H9 (cell line): ENCODE measurements at regions not wholly inside any gene's neighbourhood (a gene's known extent, or its start where the extent isn't known, plus 50 kb on each side); places are given as distances from the start of the nearest gene placed in this dataset.

Experiments used
- DNase-seq: peaks from one replicate; pipeline ENCODE4 v3.0.0-alpha.2; 2017
- H2AFZ ChIP-seq: one replicate; pipeline ENCODE4 v1.6.1; 2013; ENCODE audit warnings: mild to moderate bottlenecking, low read length, control low read depth, moderate library complexity
- H2AK5ac ChIP-seq: 2 replicates; pipeline ENCODE4 v1.6.1; 2013; ENCODE audit warnings: low read length, control low read depth, mixed read lengths; ENCODE audit not compliant: insufficient read length
- H2BK120ac ChIP-seq: one replicate; pipeline ENCODE4 v1.6.1; 2013; ENCODE audit warnings: low read depth, mild to moderate bottlenecking, low read length, control low read depth, inconsistent platforms; ENCODE audit not compliant: poor library complexity, severe bottlenecking
- H2BK12ac ChIP-seq: 2 replicates; pipeline ENCODE4 v1.6.1; 2013; ENCODE audit warnings: low read length, control low read depth, mixed read lengths, low read depth; ENCODE audit not compliant: insufficient read length
- H2BK15ac ChIP-seq: 2 replicates; pipeline ENCODE4 v1.6.1; 2013; ENCODE audit warnings: low read depth, low read length, control low read depth
- H2BK20ac ChIP-seq: one replicate; pipeline ENCODE4 v1.6.1; 2013; ENCODE audit warnings: low read depth, mild to moderate bottlenecking, low read length, control low read depth, inconsistent platforms; ENCODE audit not compliant: poor library complexity, severe bottlenecking
- H2BK5ac ChIP-seq: 2 replicates; pipeline ENCODE4 v1.6.1; 2013; ENCODE audit warnings: low read length, control low read depth, mixed read lengths; ENCODE audit not compliant: insufficient read length
- H3K14ac ChIP-seq: 2 replicates; pipeline ENCODE4 v1.6.1; 2013; ENCODE audit warnings: low read length, control low read depth; ENCODE audit not compliant: insufficient read depth
- H3K18ac ChIP-seq: 2 replicates; pipeline ENCODE4 v1.6.1; 2013; ENCODE audit warnings: low read depth, mild to moderate bottlenecking, mixed read lengths, low read length, control low read depth; ENCODE audit not compliant: insufficient read length
- H3K23ac ChIP-seq: 2 replicates; pipeline ENCODE4 v1.6.1; 2013; ENCODE audit warnings: low read length, control low read depth, mixed read lengths, low read depth; ENCODE audit not compliant: insufficient read length
- H3K23me2 ChIP-seq: 2 replicates; pipeline ENCODE4 v1.6.1; 2013; ENCODE audit warnings: low read depth, mild to moderate bottlenecking, mixed read lengths, low read length, control low read depth; ENCODE audit not compliant: insufficient read length, poor library complexity, severe bottlenecking
- H3K27ac ChIP-seq: 2 replicates; pipeline ENCODE4 v1.5.1; 2013; ENCODE audit warnings: low read length, control low read depth, mixed read lengths, low read depth; ENCODE audit not compliant: insufficient read length
- H3K27me3 ChIP-seq: 2 replicates; pipeline ENCODE4 v1.6.1; 2013; ENCODE audit warnings: low read length, control low read depth, inconsistent platforms; ENCODE audit not compliant: insufficient read depth
- H3K4ac ChIP-seq: 2 replicates; pipeline ENCODE4 v1.6.1; 2013; ENCODE audit warnings: low read depth, mild to moderate bottlenecking, control low read depth, inconsistent platforms, low read length, moderate library complexity
- H3K4me1 ChIP-seq: 2 replicates; pipeline ENCODE4 v1.6.1; 2013; ENCODE audit warnings: low read length, control low read depth, inconsistent platforms; ENCODE audit not compliant: insufficient read depth
- H3K4me2 ChIP-seq: 2 replicates; pipeline ENCODE4 v1.6.1; 2013; ENCODE audit warnings: low read length, control low read depth, mixed read lengths; ENCODE audit not compliant: insufficient read length, insufficient read depth
- H3K56ac ChIP-seq: 2 replicates; pipeline ENCODE4 v1.6.1; 2013; ENCODE audit warnings: low read depth, mild to moderate bottlenecking, mixed read lengths, low read length, control low read depth; ENCODE audit not compliant: insufficient read length
- H3K79me1 ChIP-seq: 2 replicates; pipeline ENCODE4 v1.6.1; 2013; ENCODE audit warnings: low read depth, mild to moderate bottlenecking, moderate library complexity, low read length, control low read depth, inconsistent platforms; ENCODE audit not compliant: insufficient read depth, poor library complexity, severe bottlenecking
- H3K79me2 ChIP-seq: 2 replicates; pipeline ENCODE4 v1.6.1; 2013; ENCODE audit warnings: low read length, control low read depth, inconsistent platforms; ENCODE audit not compliant: insufficient read depth
- H3K9ac ChIP-seq: 2 replicates; pipeline ENCODE4 v1.6.1; 2013; ENCODE audit warnings: low read length, control low read depth, mixed read lengths; ENCODE audit not compliant: insufficient read length; ENCODE audit errors: extremely low read depth
- H3K9me3 ChIP-seq: one replicate; pipeline ENCODE4 v1.6.1; 2013; ENCODE audit warnings: low read depth, low read length, inconsistent platforms; ENCODE audit not compliant: control insufficient read depth
- H3T11ph ChIP-seq: one replicate; pipeline ENCODE4 v1.6.1; 2013; ENCODE audit warnings: mild to moderate bottlenecking, low read length, control low read depth, inconsistent platforms
- H4K20me1 ChIP-seq: one replicate; pipeline ENCODE4 v1.6.1; 2013; ENCODE audit not compliant: control insufficient read depth, insufficient read length, insufficient read depth
- H4K5ac ChIP-seq: 2 replicates; pipeline ENCODE4 v1.6.1; 2013; ENCODE audit warnings: low read depth, mild to moderate bottlenecking, mixed read lengths, low read length, control low read depth; ENCODE audit not compliant: insufficient read length
- H4K8ac ChIP-seq: replicated peaks from 2 replicates; pipeline ENCODE4 v1.6.1; 2013; ENCODE audit warnings: low read length, control low read depth, mixed read lengths, low read depth; ENCODE audit not compliant: insufficient read length
- H4K91ac ChIP-seq: 2 replicates; pipeline ENCODE4 v1.6.1; 2013; ENCODE audit warnings: low read depth, mild to moderate bottlenecking, moderate library complexity, mixed read lengths, low read length, control low read depth; ENCODE audit not compliant: insufficient read length
- H3K27ac Mint-ChIP-seq, 3 experiments: 2 replicates in 2 of 3; 3 replicates in 1 of 3; pipeline ENCODE4 v1.8.0; 2020 to 2021; ENCODE audit warnings: mixed read lengths in 3 of 3, mild to moderate bottlenecking in 1 of 3, moderate library complexity in 1 of 3
- H3K27me3 Mint-ChIP-seq: 2 replicates; pipeline ENCODE4 v1.8.0; 2021; ENCODE audit warnings: low read depth, mild to moderate bottlenecking, moderate library complexity, mixed read lengths
- H3K36me3 Mint-ChIP-seq, 3 experiments: 2 replicates in 2 of 3; 3 replicates in 1 of 3; pipeline ENCODE4 v1.8.0; 2020 to 2021; ENCODE audit warnings: low read depth in 3 of 3, mixed read lengths in 3 of 3; ENCODE audit not compliant: insufficient read depth in 1 of 3
- H3K4me1 Mint-ChIP-seq, 2 experiments: 2 replicates each; pipeline ENCODE4 v1.8.0; 2020; ENCODE audit warnings: mixed read lengths in 2 of 2
- H3K4me3 Mint-ChIP-seq, 2 experiments: 2 replicates in 1 of 2; 3 replicates in 1 of 2; pipeline ENCODE4 v1.8.0; 2020 to 2021; ENCODE audit warnings: mild to moderate bottlenecking in 2 of 2, mixed read lengths in 2 of 2, moderate library complexity in 1 of 2
- H3K9me3 Mint-ChIP-seq, 2 experiments: 2 replicates in 1 of 2; 3 replicates in 1 of 2; pipeline ENCODE4 v1.8.0; 2020; ENCODE audit warnings: mild to moderate bottlenecking in 2 of 2, mixed read lengths in 2 of 2, moderate library complexity in 1 of 2
- CTCF ChIP-seq: fragments of 200-600 bp; sonication (generic); conservative IDR thresholded peaks from 3 replicates; pipeline ENCODE4 v1.8.0; 2021; ENCODE audit warnings: antibody characterized with exemption, mild to moderate bottlenecking
- WGBS: extraction: QIAGEN DNeasy Blood & Tissue Kit; methylation state at CpG from one replicate; pipeline ENCODE4 v1.1.7; 2013; ENCODE audit warnings: missing lambda C conversion rate, low lambda C conversion rate, mixed read lengths; ENCODE audit not compliant: insufficient read length; ENCODE audit errors: extremely low coverage; 5-methylcytosine and 5-hydroxymethylcytosine counted together

GRCh38 chr19:13629687-13630357 is 123.5 kb upstream of the CACNA1A start:
- Histone ChIP-seq H3K79me2 (no peaks in the 10 kb centered on the region), H2BK120ac (no peak overlapping the region), H3K4me1 (peaks cover 9% of the 10 kb centered on the region; the same call in 1 of the 2 replicates), H2AK5ac (no peak overlapping the region), H4K20me1 (no peaks in the 10 kb centered on the region), H3K79me1 (no peaks in the 10 kb centered on the region), H4K5ac (no peak overlapping the region), H2BK15ac (no peak overlapping the region), H2BK20ac (no peak overlapping the region), H3K23me2 (no peaks in the 10 kb centered on the region), H3K27ac (no peak overlapping the region), H2BK12ac (no peak overlapping the region), H3K4me2 (no peak overlapping the region), H3K23ac (no peak overlapping the region), H3K9me3 (no peaks in the 10 kb centered on the region), H4K91ac (no peak overlapping the region), H3T11ph (no peak overlapping the region), H3K27me3 (no peaks in the 10 kb centered on the region), H3K14ac (no peak overlapping the region), H3K9ac (no peak overlapping the region), H2AFZ (no peak overlapping the region), H4K8ac (no peak overlapping the region), H3K4ac (no peak overlapping the region), H3K18ac (no peak overlapping the region), H3K56ac (no peak overlapping the region), H2BK5ac (no peak overlapping the region)
- peaks cover 3 to 5% of the 10 kb centered on the region in 2 experiments; a peak in 3 of 5 replicates for H3K9me3 Mint-ChIP-seq
- no peak overlapping the region for H3K27ac Mint-ChIP-seq
- 0 out of 7 replicates have a peak, but pooled peaks cover 0 to 2% (median 0%) of the 10 kb centered on the region in 3 experiments for H3K36me3 Mint-ChIP-seq
- WGBS: no CpG with 5 or more reads among the region's 6 CpGs
- no peak for TF ChIP-seq CTCF
- DNase-seq: no peak
- H3K27me3 Mint-ChIP-seq: no peaks in the 10 kb centered on the region; the same call in 1 of the 2 replicates
- H3K4me3 Mint-ChIP-seq: no peak overlapping the region
- peaks cover 29 to 37% of the 10 kb centered on the region in 2 experiments for H3K4me1 Mint-ChIP-seq
